Inflammatory macrophage (primary cell): ENCODE measurements at regions not wholly inside any gene's neighbourhood (a gene's known extent, or its start where the extent isn't known, plus 50 kb on each side); places are given as distances from the start of the nearest gene placed in this dataset.
"Not testable (repeated sequence)": the region's sequence is repeated elsewhere in the genome, so short reads cannot be mapped to it uniquely, and the experiment has no call there.

Experiments used
- DNase-seq, 2 donors: peaks; one replicate each; pipeline ENCODE4 v3.0.0-alpha.2; 2020 to 2022

DNA sequence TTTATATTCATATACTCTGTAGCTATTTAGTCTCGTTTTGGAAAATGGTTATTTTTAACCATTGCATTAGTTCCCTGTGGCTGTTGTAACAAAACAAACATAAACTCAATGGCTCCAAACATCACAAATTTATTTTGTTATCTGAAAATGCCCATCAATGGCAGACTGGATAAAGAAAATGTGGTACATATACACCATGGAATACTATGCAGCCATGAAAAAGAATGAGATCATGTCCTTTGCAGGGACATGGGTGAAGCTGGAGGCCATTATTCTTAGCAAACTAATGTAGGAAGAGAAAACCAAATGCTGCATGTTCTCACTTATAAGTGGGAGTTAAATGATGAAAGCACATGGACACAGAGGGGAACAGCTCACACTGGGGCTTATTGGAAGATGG is 938.7 kb downstream of the NLGN4X start:
- DNase-seq = not testable (repeated sequence)

- no peak for DNase-seq
These were observed 949.8 kb downstream of the NLGN4X start for GRCh38 chrX:5278908-5279307.

DNA sequence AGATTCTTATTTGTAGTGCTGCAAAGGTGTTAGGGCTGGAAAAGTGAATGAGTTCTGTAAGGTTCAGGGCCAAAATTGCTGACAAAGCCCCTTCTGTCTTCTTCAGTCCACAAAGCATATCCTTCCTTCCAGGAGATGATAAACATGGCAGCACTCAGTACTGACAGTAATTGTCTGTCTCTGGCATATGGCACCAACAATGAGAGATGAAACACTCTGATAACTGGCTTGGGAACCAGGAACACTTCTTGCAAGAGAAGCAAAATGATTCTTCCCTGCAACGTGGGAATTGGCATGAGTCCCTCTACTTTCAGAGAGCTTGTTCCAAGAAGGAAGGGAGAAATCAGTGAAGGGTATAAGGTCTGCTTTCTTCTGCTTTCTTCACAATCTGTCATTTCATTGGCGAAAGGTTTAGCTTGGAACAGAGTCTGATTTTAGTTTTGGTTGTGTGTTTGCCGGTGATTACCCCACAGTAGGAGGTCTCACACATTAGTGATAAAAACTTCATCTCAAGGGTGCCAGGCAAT is 963.3 kb downstream of the NLGN4X start:
- no peak for DNase-seq

GRCh38 chrX:5250106-5250505 is 978.6 kb downstream of the NLGN4X start:
- no peak for DNase-seq

DNA sequence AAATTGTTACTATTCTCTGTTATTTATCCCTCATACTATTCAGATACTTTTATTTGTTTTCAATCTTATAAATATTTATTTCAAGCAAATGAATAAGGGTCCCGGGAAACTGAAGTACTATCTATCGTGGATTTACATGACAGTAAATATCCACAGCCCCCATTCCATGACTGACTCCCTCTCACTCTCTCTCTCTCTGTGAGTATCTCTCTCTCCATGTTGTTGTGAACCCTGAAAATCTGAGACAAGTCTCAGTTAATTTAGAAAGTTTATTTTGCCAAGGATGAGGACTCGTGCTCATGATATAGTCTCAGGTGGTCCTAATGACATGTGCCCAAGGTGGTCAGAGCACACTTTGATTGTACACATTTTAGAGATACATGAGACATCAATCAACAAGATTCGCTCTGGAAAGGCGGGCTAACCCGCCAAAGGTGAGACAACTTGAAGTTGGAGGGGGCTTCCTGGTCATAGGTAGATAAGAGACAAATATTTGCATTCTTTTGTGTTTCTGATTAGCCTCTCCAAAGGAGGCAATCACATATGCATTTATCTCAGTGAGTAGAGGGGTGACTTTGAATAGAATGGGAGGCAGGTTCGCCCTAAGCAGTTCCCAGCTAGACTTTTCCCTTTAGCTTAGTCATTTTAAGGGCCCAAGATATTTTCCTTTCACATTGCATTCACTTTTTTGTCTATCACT is 986.4 kb downstream of the NLGN4X start:
- DNase-seq = no peak

DNA sequence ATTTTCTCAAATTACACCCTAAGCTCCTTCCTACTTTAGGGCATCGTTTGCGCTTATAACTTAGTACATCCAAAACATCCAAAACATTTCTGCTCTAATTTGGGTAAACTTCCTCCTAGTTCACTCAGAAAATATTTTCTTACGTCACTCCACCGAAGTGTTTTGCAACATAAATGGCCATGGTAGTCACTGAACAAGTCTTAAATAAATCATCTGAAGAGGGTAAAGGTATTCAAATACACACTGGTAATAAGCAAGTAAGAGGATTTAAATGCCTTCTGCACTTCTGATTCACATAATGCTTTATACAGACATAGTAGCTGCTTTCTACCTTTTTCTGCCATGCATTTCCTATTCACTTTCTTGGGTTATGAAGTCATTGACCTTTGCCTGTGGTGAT is 991.9 kb downstream of the NLGN4X start:
- DNase-seq = no peak

- DNase-seq = no peak
These were observed 992.6 kb downstream of the NLGN4X start for GRCh38 chrX:5236096-5236495.

GRCh38 chrX:5233830-5234229 is 994.8 kb downstream of the NLGN4X start:
- DNase-seq = no peak

DNA sequence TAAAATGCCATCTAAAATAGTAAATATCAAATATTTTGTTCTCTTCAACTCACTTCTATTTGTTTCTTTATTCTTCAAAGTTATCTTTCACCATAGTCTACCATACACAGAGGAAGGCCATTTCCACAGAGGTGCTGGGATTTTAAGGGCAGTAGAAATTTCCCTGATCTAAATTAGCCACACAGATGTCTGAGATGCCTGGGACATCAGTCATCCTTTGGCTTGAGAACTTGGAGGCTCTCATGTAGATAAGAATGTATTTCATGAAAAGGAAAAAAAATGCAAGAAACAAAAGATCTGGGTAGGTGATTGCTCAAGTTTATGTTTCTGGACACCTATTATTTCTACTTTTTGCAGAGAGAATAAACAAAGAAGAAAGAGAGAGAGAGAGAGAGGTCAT is 1008.2 kb downstream of the NLGN4X start:
- no peak for DNase-seq

DNA sequence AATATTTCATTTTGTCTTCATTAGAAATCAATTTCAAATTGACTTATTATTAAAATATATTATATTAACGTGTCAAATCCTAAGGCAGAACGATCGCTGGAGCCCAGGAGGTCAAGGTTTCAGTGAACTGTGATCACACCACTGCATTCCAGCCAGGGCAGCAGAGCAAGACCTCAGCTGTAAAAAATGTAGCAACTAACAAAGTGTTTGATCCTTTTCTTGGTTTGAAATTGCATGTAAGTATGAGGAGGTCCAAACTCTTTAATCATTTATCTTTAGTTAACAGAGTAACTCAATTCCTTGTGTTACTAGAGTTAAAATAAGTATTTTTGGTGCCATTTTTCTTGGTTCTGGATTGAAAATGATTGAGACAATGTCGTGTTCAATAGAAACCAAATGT is 1033.9 kb downstream of the NLGN4X start:
- DNase-seq = no peak

DNA sequence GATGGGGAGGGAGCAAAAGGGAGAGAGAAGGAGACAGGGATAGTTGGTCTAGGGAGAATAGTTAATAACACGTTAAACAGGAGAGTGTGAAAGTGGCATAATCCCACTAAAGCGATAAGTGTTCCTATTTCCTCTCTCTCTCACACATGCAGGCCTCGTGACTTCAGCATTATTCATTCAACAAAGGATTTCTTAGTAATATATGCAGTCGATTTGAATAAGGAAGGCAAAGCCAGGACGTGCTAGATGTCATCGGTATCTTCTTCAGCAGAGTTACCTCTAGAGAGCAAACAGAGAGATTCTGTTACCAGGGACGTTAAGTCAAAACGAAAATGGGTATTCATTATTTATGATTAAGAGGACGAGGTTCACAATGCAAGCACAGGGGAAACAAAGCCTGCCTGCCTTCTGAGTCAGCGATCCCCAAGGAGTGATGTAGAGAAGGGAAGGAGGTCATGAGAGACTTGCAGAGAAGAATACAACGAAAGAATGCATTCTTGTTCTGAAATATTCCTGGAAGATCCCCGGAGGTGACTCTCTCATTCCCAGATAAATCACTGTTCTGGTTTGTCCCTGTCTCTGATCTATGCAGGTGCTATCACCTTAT is 1048.4 kb downstream of the NLGN4X start:
- DNase-seq = no peak

- DNase-seq = no peak
These were observed 1051.9 kb downstream of the NLGN4X start for GRCh38 chrX:5176766-5177165.

GRCh38 chrX:5163663-5164062 is 1065.0 kb downstream of the NLGN4X start:
- DNase-seq = no peak

DNA sequence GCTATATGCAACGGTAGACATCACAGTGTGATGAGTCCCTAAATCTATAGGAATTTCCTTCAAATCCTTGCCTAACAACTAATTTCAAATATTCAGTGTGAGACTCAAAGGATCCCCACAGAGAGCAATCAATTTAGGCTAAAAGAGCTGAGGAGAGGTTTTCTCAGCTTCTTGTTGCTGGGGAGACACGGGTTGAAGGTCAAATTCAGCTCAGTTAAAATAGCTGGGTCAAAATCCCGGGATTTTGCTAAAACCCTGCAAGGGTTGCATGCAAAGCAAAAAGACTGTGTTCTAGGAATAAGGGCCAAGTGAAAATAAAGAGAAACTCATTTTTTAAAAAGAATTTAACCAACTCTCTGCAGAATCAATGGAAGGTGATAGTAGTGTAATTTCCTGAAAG is 1073.4 kb downstream of the NLGN4X start:
- no peak for DNase-seq

GRCh38 chrX:5145957-5146356 is 1082.7 kb downstream of the NLGN4X start:
- DNase-seq = no peak

GRCh38 chrX:5142644-5143043 is 1086.0 kb downstream of the NLGN4X start:
- no peak for DNase-seq

GRCh38 chrX:5122181-5122678 is 1106.4 kb downstream of the NLGN4X start:
- no peak for DNase-seq

DNA sequence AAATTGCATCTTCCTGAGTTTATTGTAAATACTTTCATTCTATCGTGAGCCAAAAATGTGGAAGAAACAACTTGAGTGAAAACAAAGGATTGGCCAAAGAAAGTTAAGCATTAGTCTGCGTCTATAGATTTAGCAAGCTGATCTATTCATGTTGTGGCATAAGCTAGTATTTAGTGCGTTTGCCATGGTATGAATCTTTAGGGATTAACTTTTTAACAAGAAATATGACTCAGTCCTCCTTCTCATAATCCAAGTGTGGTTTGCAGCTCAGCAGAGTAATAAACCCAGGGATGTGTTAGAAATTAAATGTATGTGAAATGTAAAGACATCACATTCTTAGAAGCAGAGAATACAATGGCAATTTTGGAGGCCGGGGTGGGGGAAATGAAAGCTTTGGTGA is 1110.9 kb downstream of the NLGN4X start:
- DNase-seq = no peak

DNA sequence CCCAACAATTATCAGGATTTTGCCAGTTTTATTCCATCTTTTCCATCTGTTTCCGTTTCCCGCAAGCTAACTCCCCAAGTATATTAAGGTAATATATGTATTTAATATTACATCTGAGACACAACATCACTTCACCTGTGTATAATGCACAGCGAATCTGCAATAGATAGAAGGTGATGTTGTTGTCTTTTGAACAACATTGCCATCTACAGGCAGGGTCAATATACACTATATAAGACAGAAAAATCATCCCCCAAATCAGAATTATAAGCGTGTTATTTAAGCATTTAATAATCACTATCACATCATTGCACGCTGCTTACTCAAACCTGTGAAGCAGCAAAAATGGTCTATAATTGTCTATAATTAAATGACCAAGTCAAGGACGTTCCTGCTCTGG is 1115.5 kb downstream of the NLGN4X start:
- DNase-seq = peak in 1 of 2 donors; percentile 2

- DNase-seq = no peak
These were observed 1128.7 kb downstream of the NLGN4X start for GRCh38 chrX:5100004-5100403.

GRCh38 chrX:5086388-5086787 is 1142.3 kb downstream of the NLGN4X start:
- no peak for DNase-seq

DNA sequence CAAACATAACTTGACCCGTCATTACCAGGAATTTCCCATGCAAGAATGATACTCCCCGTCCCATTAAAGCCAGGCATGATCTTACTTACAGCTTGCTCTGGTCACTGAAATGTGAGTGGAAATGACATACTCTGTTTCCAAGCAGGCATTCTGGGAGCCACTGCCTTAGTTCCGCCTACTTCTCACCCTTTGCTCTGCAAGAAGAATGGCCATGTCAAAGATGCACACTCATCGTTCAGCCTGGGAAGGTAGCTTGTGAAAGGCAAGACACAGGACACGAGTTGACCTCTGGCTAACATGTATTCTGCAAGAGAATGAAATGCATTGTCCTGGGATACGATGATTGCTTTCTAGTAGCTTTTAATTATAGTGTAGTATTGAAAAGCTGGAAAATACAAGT is 1144.4 kb downstream of the NLGN4X start:
- no peak for DNase-seq

- DNase-seq = no peak
These were observed 1146.0 kb downstream of the NLGN4X start for GRCh38 chrX:5082705-5083104.

DNA sequence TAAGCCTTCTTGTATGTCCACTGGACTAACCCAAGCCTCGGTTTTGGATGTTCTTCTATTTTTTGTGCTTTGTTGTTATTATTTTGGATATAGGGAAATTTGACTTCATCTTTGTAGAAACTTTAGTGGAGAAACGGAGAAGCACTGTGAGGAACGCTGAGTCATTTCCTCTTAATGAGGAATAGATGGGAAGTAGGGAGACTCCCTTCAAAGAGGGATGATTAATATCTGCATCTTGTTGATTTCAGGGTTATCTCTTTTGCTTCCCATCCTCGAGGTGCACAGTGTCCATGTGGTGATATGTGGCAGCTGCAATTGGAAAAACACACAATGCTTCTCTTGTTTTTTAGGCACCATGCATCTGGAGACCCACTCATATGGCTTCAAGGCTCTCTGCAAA is 1147.9 kb downstream of the NLGN4X start:
- peak; percentile 2 to 5 for DNase-seq
